ENCODE measurements at regions not wholly inside any gene's neighbourhood (a gene's known extent, or its start where the extent isn't known, plus 50 kb on each side); places are given as distances from the start of the nearest gene placed in this dataset.

DNA sequence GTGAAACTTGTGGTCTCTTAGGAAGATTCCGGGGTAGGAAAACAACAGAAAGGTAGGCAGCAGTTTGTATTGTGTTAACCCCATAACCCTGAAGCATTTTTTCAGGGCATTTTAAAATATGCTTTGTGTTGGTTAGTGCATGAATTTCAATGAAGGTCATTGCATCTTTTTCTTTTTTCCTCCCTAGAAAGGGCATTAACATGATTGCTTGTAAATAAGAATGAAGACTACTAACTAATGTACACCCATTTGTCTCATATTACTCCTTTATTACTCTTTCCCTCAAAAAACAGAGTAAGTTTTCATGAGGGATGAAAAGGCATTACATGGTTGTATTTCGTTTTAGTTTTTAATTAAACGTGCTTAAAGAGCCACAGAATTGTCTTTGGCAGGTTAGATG lies 141.4 kb downstream of the OGFRL1 start:
- H3K9ac ChIP-seq (ENCODE audit: insufficient read depth, low read length, poor library complexity, severe bottlenecking): no peak overlapping the region
- H3K9me3 Mint-ChIP-seq: no peaks in the 10 kb centered on the region
- no peaks in the 10 kb centered on the region for H4K20me1 ChIP-seq (ENCODE audit: insufficient read depth, low read length)
- intact Hi-C loops (cut with micrococcal nuclease): no loop called here
- TF ChIP-seq, protein P1, sequence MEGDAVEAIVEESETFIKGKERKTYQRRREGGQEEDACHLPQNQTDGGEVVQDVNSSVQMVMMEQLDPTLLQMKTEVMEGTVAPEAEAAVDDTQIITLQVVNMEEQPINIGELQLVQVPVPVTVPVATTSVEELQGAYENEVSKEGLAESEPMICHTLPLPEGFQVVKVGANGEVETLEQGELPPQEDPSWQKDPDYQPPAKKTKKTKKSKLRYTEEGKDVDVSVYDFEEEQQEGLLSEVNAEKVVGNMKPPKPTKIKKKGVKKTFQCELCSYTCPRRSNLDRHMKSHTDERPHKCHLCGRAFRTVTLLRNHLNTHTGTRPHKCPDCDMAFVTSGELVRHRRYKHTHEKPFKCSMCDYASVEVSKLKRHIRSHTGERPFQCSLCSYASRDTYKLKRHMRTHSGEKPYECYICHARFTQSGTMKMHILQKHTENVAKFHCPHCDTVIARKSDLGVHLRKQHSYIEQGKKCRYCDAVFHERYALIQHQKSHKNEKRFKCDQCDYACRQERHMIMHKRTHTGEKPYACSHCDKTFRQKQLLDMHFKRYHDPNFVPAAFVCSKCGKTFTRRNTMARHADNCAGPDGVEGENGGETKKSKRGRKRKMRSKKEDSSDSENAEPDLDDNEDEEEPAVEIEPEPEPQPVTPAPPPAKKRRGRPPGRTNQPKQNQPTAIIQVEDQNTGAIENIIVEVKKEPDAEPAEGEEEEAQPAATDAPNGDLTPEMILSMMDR (IDR thresholded peaks at IDR 0.05): no peak
- H3K4me3 ChIP-seq (replicated peaks in 1 of 3; ENCODE audit: low read depth in 2 of 3, low read length in 3 of 3): no peak overlapping the region
- no peaks in the 10 kb centered on the region for H3K4me1 ChIP-seq (ENCODE audit: control insufficient read depth in 1 of 2, insufficient read depth in 2 of 2, low read length in 2 of 2)
- H3K36me3 ChIP-seq (replicated peaks in 1 of 2; ENCODE audit: control insufficient read depth in 1 of 2, insufficient read depth in 2 of 2, low read length in 2 of 2): no peaks in the 10 kb centered on the region
- H3K9me3 ChIP-seq (replicated peaks in 1 of 2; ENCODE audit: control insufficient read depth in 1 of 2, insufficient read depth in 1 of 2, low read length in 2 of 2): no peaks in the 10 kb centered on the region
- H3K79me2 ChIP-seq (ENCODE audit: insufficient read depth, low read length): no peaks in the 10 kb centered on the region
- no peak overlapping the region for H3K27ac Mint-ChIP-seq
- peaks cover 7 to 14% of the 10 kb centered on the region in 2 donors for H3K27me3 ChIP-seq (ENCODE audit: control insufficient read depth in 2 of 2, insufficient read depth in 2 of 2, low read length in 2 of 2)
- H3K36me3 Mint-ChIP-seq: no peaks in the 10 kb centered on the region
- 80% methylated on average over 2 of the region's 3 CpGs for WGBS (ENCODE audit: insufficient coverage)
- no peak overlapping the region for H2AFZ ChIP-seq (ENCODE audit: insufficient read depth, low read depth, low read length, poor library complexity, severe bottlenecking)
- no peaks in the 10 kb centered on the region for H3K4me1 Mint-ChIP-seq
- H3K4me2 ChIP-seq (replicated peaks; ENCODE audit: extremely low read depth, low read length, poor library complexity, severe bottlenecking): no peak overlapping the region
- H3K27me3 Mint-ChIP-seq (ENCODE audit: low read depth in 3 of 3): peaks cover 12 to 21% (median 18%) of the 10 kb centered on the region in 3 donors
- H3K4me3 Mint-ChIP-seq: no peak overlapping the region
- H3K27ac ChIP-seq (ENCODE audit: low read depth in 1 of 2, low read length in 2 of 2): no peak overlapping the region
- no peak for DNase-seq

DNA sequence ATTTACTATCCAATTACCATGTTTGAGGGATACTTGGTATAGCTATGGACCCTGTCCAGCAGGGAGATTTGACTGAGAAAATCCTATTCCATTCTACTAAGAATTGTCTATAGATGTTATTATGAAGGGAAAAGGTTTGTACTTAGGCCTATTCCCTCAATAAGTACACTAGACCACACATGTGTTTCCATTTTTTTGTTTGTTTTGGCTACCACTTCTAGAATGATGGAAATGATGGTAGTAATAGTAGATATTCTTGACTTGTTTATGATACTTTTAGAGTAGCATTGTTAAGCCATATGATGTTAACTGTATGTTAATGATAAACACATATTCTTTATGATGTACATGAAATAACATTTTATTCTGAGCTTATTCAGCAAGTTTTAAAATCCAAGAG lies 144.8 kb downstream of the OGFRL1 start:
- Mint-ChIP-seq H3K36me3 (no peaks in the 10 kb centered on the region), H3K27ac (no peak overlapping the region), H3K4me3 (no peak overlapping the region), H3K4me1 (no peaks in the 10 kb centered on the region), H3K9me3 (peaks cover 0 to 5% (median 1%) of the 10 kb centered on the region in 7 donors), H3K27me3 (ENCODE audit: low read depth in 3 of 3) (peaks cover 9 to 12% (median 10%) of the 10 kb centered on the region in 3 donors)
- H3K27me3 ChIP-seq (ENCODE audit: control insufficient read depth in 2 of 2, insufficient read depth in 2 of 2, low read length in 2 of 2): peaks cover 0 to 2% of the 10 kb centered on the region in 2 donors
- intact Hi-C loops (cut with micrococcal nuclease): no loop called here
- no peak for DNase-seq
- H3K27ac ChIP-seq (ENCODE audit: low read depth in 1 of 2, low read length in 2 of 2): no peak overlapping the region
- no peak overlapping the region for H3K4me3 ChIP-seq (replicated peaks in 1 of 3; ENCODE audit: low read depth in 2 of 3, low read length in 3 of 3)
- no peak overlapping the region for H3K4me2 ChIP-seq (replicated peaks; ENCODE audit: extremely low read depth, low read length, poor library complexity, severe bottlenecking)
- no peaks in the 10 kb centered on the region for H3K4me1 ChIP-seq (ENCODE audit: control insufficient read depth in 1 of 2, insufficient read depth in 2 of 2, low read length in 2 of 2)
- H3K36me3 ChIP-seq (replicated peaks in 1 of 2; ENCODE audit: control insufficient read depth in 1 of 2, insufficient read depth in 2 of 2, low read length in 2 of 2): no peaks in the 10 kb centered on the region
- TF ChIP-seq, protein P1 (IDR thresholded peaks at IDR 0.05): no peak
- H3K9me3 ChIP-seq (replicated peaks in 1 of 2; ENCODE audit: control insufficient read depth in 1 of 2, insufficient read depth in 1 of 2, low read length in 2 of 2): no peaks in the 10 kb centered on the region
- H3K79me2 ChIP-seq (ENCODE audit: insufficient read depth, low read length): no peaks in the 10 kb centered on the region
- no peak overlapping the region for H3K9ac ChIP-seq (ENCODE audit: insufficient read depth, low read length, poor library complexity, severe bottlenecking)
- H4K20me1 ChIP-seq (ENCODE audit: insufficient read depth, low read length): no peaks in the 10 kb centered on the region
- H2AFZ ChIP-seq (ENCODE audit: insufficient read depth, low read depth, low read length, poor library complexity, severe bottlenecking): no peak overlapping the region

All from CD14-positive monocyte (primary cell).